Fibroblast of lung (primary cell): ENCODE measurements at regions not wholly inside any gene's neighbourhood (a gene's known extent, or its start where the extent isn't known, plus 50 kb on each side); places are given as distances from the start of the nearest gene placed in this dataset.

Experiments used
- EZH2 ChIP-seq: IDR thresholded peaks from 2 replicates; pipeline ENCODE4 v1.5.1; 2012; ENCODE audit warnings: low read length, control low read depth, mild to moderate bottlenecking; ENCODE audit errors: missing control alignments
- TF ChIP-seq, protein P1 (sequence below), 2 donors: IDR thresholded peaks in 1 of 2; conservative IDR thresholded peaks in 1 of 2; 1 replicate in 1 of 2; 2 replicates in 1 of 2; pipeline ENCODE4 v1.5.1; 2011 to 2012; ENCODE audit warnings: low read length in 2 of 2, control low read depth in 1 of 2, inconsistent platforms in 1 of 2, low read depth in 1 of 2, mild to moderate bottlenecking in 1 of 2

DNA sequence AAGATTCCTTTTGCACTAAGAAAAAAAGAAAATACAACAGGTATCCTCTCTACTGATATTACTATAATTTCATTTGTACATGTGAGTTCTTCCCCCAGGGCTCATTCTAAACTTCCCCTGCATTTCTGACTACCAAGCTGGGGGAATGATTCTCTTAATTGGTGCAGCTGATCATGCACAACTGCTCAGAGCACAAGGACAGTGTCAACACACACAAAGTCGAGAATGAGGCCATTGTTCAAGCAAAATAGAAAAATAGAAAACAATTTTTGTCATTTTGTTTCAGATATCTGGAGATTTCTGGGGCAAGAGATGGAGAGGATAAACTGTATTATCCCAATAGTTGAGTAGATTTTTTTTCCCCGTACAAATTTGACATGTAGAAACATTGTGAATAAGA is 236.3 kb downstream of the HAO1 start:
- TF ChIP-seq, protein P1, sequence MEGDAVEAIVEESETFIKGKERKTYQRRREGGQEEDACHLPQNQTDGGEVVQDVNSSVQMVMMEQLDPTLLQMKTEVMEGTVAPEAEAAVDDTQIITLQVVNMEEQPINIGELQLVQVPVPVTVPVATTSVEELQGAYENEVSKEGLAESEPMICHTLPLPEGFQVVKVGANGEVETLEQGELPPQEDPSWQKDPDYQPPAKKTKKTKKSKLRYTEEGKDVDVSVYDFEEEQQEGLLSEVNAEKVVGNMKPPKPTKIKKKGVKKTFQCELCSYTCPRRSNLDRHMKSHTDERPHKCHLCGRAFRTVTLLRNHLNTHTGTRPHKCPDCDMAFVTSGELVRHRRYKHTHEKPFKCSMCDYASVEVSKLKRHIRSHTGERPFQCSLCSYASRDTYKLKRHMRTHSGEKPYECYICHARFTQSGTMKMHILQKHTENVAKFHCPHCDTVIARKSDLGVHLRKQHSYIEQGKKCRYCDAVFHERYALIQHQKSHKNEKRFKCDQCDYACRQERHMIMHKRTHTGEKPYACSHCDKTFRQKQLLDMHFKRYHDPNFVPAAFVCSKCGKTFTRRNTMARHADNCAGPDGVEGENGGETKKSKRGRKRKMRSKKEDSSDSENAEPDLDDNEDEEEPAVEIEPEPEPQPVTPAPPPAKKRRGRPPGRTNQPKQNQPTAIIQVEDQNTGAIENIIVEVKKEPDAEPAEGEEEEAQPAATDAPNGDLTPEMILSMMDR (conservative IDR thresholded peaks at IDR 0.05 in 1 of 2, IDR thresholded peaks at IDR 0.05 in 1 of 2; ENCODE audit: low read depth in 1 of 2, low read length in 2 of 2): no peak
- no peak for TF ChIP-seq EZH2
